Retina (tissue), 1 donor: ENCODE measurements at regions not wholly inside any gene's neighbourhood (a gene's known extent, or its start where the extent isn't known, plus 50 kb on each side); places are given as distances from the start of the nearest gene placed in this dataset.
A peak's percentile ranks its signal among the peaks of the same experiment; 100 is the strongest.

Experiments
- DNase-seq: peaks from one replicate; pipeline ENCODE4 v3.0.0-alpha.2; 2016

DNA sequence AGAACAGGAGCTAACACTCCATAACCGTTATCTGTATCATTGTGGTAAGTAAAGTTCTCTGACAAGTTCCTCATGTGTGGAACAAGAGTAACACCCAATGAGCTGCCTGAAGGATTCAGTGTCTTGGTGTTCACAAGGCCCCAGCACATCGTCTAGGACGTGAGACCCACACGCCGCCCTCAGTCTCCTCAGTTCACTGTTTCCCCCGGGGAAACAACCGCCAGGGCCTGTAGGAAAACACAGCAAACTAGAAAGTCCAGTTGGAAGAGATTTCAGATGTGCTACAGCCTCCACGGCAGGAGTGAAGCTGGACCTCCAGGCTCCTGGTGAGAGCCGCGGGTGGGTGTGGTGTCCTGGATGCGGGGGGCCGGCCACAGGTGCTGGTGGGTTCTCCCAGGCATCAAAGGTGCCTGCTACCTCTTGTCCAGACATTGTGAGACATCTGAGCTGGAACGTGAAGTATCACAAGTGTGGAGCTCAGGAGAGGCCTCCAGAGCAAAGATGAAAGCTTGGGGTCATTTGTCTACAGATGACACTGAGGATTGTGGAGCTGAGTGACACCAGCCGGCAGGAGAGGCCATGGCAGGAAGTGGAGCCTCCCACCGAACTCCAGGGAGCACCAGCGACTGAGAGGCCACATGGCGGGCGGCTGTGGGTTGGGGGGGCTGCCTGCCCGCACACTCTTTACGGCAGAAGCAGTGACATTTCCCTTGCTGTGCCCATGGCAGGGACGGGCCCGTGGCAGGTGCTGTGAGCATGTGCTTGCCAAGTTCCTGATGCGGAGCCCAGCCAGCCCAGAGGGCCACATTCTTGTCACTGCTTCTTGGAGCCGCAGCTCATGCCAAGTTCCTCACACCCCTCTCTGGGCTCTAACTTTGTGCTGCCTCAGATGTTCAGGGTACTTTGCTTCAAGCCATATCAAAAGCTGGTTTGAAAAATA lies 131.2 kb downstream of the TMEM18 start:
- no peak for DNase-seq

DNA sequence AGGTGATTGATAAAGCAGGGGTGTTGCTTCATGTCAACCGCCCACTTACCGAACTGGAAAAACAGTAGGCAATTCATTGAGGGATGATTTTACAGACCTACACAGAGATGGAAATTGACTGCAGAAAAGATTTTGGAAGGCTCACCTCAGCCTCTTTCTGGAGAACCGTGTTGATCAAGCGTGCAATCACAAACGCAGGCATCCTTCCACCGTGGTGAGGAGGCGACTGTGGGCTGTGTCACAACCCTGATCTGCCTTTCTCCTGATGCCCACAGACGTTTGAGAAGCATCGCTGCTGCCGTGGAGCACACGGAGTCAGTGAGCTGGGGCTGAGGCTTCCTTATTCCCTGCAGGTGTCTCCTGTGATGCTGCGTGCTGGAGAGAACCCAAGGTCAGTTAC lies 132.0 kb downstream of the TMEM18 start:
- no peak for DNase-seq

DNA sequence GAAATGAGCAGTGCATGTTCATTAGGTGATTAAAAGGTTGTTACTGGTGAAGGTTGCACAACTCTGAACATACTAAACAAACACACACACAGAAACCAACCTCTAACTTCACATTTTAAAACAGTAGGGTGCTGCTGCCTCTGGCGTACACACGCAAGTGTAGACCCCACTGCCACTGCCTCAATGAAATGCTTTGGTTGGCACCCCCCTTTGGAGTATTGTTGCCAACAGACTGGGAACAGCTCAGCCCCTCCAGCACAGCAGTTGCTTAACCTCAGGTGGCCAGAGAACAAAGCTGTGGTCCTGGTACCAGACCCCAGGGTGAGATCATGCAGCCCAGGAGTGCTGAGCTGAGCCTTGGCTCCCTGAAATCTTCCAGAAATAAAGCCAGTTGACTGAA lies 138.6 kb downstream of the TMEM18 start:
- DNase-seq, result no peak

DNA sequence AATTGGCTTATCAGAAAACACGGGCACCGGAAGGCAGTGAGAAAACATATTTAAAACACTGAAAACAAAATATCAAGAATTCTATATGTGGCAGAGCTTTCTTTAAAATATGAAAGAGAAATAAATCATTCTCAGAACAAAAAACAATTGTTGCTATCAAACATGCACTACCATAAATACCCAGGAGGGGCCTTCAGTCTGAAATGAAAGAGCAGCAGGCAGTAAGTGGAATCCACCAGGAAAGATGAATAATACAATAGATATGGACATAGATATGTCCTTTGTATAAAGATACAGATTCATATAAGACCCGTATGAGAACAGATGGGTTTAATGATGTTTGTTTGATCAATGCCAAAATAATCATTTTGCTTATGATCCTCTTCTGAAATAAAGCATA lies 142.0 kb downstream of the TMEM18 start:
- no peak for DNase-seq

GRCh38 chr2:529852-530251 lies 147.4 kb downstream of the TMEM18 start:
- no peak for DNase-seq

GRCh38 chr2:529424-529823 lies 147.8 kb downstream of the TMEM18 start:
- DNase-seq, result no peak

- no peak for DNase-seq
Observed at GRCh38 chr2:527581-527980, 149.6 kb downstream of the TMEM18 start.

- no peak for DNase-seq
Observed at GRCh38 chr2:526918-527317, 150.3 kb downstream of the TMEM18 start.

- DNase-seq, result no peak
Observed at GRCh38 chr2:525611-526010, 151.6 kb downstream of the TMEM18 start.

DNA sequence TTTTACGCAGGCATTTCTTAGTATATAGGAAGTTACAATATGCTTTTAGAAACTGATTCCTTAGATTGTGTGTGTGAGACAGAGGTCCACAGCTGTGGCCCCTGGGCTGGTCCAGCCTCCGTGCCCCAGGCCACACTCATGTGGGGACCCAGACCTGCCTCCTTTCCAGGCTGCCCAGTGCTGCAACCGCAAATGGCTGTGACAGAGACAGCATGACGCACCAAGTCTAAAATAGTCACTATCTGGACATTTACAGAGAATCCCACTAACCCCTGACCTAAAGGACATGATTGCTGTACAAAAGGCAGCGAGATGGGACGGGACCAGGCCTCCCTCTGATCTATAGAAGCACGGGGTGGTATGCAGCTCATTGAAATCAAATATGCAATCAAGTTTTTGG lies 152.2 kb downstream of the TMEM18 start:
- DNase-seq, result no peak

- DNase-seq, result no peak
Observed at GRCh38 chr2:524442-524841, 152.8 kb downstream of the TMEM18 start.

DNA sequence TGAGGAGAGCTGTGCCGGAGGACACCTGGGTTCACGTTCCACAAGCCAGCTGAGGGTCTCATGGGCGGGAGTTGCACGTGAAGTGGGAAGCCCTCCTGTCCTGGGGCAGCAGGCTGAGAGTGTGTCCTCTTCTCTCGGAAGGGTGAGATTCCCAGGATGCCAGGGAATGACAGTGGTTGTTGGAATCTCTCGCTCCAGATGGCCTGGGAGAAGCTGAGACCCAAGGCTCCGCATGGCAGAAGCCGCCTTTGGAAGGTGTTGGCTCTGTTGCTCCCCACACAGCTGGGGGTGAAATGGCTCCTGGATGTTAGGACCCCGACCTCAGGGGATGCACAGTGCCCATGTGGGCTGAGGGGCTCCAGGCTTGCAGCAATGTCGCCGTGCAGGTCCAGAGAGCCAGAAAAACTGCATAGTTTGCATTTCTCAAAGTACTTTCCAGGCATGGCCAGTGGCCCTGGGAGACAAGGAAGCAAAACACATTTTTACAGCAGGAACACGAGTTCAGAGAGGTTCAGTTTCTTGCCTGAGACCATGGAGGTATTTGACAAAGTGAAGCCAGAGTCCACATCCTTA lies 153.4 kb downstream of the TMEM18 start:
- no peak for DNase-seq

GRCh38 chr2:522776-523175 lies 154.4 kb downstream of the TMEM18 start:
- no peak for DNase-seq

DNA sequence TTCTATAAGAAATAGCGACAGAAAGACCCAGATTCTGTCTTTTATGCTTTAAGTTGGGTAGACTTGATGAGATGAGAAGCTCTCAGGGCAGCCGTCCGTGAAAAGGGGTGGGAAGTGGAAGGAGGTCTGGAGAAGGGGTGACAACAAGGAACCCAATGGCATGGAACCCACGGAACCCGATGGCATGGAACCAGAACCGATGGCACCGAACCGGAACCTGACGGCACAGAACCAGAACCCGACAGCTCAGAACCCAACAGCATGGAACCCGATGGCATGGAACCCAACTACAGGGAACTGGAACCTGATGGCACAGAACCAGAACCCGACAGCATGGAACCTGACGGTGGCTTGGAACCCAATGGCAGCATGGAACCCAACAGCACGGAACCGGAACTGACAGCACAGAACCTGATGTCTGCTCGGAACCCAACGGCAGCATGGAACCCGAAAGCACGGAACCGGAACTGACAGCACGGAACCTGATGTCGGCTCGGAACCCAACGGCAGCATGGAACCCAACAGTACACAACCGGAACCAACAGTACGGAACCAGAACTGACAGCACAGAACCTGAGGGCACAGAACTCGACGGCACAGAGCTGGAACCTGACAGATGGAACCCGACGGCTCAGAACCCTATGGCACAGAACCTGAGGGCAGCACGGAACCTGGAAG lies 155.2 kb downstream of the TMEM18 start:
- no peak for DNase-seq

- no peak for DNase-seq
Observed at GRCh38 chr2:520663-521340, 156.4 kb downstream of the TMEM18 start.

DNA sequence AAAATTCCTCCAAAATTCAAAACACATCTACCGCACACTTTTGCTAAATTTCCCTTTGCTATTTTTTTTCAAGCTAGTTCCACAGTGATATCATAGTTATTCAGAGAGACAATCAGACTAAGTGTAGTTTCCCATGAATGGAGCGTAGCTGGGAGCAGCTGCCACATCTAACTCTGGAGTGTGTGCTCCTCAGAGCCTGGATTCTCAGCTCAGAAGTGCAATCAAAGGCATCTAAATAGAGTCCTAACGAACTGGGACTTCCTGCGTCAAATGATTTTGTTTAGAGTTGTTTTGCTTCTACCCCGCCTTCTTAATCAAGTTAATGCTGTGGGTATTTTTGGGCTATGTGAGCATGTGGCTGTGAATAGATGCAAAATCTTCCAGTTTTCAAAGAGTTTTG lies 160.3 kb downstream of the TMEM18 start:
- no peak for DNase-seq

DNA sequence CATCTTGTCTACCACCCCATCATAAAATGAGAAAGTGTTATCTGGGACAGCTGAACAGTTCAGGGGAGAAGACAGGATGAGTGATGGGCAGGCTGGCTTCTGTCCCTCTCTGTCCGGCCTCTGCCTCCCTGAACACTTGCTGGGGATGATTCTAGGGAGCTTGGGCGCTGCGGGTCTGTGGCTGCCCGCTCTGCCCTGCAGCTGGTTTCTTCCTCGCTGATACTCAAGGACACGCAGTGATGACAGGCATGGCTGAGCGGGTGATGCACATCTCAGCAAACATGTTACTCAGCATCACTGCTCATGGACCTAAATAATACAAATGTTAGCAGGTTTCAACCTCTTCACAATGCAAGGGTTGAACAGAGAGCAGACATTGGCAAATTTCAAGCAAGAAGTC lies 161.1 kb downstream of the TMEM18 start:
- DNase-seq, result peak; percentile 40

DNA sequence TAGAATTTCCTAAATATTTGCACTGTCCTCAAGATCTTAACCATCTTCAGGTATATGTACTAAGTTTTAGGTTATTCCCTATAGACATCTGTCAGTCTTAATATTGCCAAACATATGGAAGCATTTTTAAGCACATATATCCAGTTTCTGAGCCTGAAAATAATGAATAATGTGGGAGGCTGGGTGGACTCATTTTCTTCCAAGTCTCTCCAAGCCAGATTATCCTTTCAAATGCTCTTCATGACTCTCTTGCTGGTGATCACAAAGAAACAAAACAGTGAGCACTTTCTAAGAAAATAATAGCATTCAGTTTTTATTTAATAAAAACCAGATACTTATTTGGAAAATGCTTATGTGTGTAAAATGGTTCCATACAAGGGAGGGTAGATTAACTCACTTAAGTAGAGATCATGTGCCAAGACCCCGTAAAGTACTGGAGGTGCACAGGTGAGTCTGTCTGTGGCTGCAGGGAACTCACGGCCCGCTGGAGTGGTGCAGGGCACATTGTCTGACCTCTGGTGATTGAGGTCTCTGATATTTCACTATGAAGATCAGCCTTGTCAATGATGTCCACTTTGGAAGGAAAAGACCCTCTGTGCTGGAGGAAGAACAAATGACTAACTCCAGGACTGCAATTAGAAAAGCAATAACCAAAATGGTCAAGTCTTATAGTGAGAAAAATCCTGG lies 161.6 kb downstream of the TMEM18 start:
- no peak for DNase-seq

GRCh38 chr2:513981-514706 lies 163.1 kb downstream of the TMEM18 start:
- DNase-seq, result no peak

- no peak for DNase-seq
Observed at GRCh38 chr2:510839-511238, 166.4 kb downstream of the TMEM18 start.

GRCh38 chr2:509888-510287 lies 167.3 kb downstream of the TMEM18 start:
- no peak for DNase-seq

DNA sequence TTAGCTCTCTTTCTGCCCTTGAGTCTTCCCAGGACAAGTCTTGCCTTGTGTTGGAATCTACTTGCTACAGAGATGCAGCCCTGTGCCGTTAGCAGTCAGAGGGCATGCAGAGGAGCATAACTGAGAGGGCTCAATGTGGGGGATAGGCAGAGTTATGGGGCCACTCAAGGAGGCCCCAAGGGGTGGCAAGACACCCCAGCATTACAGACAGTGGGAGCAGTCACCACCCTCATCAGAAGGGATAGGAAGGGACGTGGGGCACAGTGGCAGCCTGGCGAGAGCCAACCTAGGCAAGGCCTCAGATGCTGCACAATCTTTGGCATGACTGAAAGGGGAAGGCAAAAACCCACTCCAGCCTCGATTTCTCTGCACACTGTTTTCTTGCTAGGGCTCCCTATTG lies 169.1 kb downstream of the TMEM18 start:
- DNase-seq, result no peak
